HCT116 (cell line): ENCODE measurements at regions not wholly inside any gene's neighbourhood (a gene's known extent, or its start where the extent isn't known, plus 50 kb on each side); places are given as distances from the start of the nearest gene placed in this dataset.
"Not testable (repeated sequence)": the region's sequence is repeated elsewhere in the genome, so short reads cannot be mapped to it uniquely, and the experiment has no call there.

ENCODE experiments used
- ATAC-seq: fragments of 200-7000 bp; cut with Tn5 transposase; 2 replicates; pipeline ENCODE4 v1.9.1; 2020; ENCODE audit warnings: mild to moderate bottlenecking, moderate library complexity
- BruUV-seq: library from RNA; stranded (reverse); fragments of 400-500 nt; replicated peaks from 2 replicates; lab custom pipeline; 2021; lab: Mats Ljungman, UMichigan
- CTCF ChIA-PET: fragments of 300-600 bp; sonication (Branson Sonifier 250); formaldehyde crosslinking; loops from one replicate; lab custom pipeline; 2021; ENCODE audit warnings: antibody characterized with exemption; lab: Charles Lee
- POLR2A ChIA-PET: fragments of 300-600, 350-600 bp; sonication (Branson Sonifier 250); formaldehyde crosslinking; loops from one replicate; lab custom pipeline; 2021; ENCODE audit warnings: antibody characterized with exemption; lab: Charles Lee
- RAD21 ChIA-PET, 2 experiments: fragments of 300-600 bp; sonication (Branson Sonifier 250); formaldehyde crosslinking; loops; one replicate each; lab custom pipeline; 2023; ENCODE audit warnings: low total read pairs in 2 of 2; ENCODE audit not compliant: uncharacterized antibody in 2 of 2, unreplicated experiment in 2 of 2, low non-redundant PET in 1 of 2; lab: Charles Lee
- DNase-seq: peaks from one replicate; pipeline ENCODE4 v3.0.0-alpha.2; 2010; ENCODE audit warnings: low read depth, low spot score
- H2AFZ ChIP-seq: fragments of 200-600 bp; shearing (Covaris generic), sonication (generic); 2 replicates; pipeline ENCODE4 v1.6.1; 2017; ENCODE audit warnings: low read depth, mixed run types, mixed read lengths, antibody characterized with exemption, low read length; ENCODE audit not compliant: poor library complexity, severe bottlenecking
- H3K27ac ChIP-seq: 2 replicates; pipeline ENCODE4 v1.5.1; 2012; ENCODE audit warnings: low read depth, low read length
- H3K27me3 ChIP-seq: fragments of 200-600 bp; sonication (generic); 2 replicates; pipeline ENCODE4 v1.6.1; 2016; ENCODE audit warnings: mixed run types, low read length, mixed read lengths; ENCODE audit not compliant: insufficient read depth
- H3K36me3 ChIP-seq, 2 experiments: fragments of 200-500 bp in 1 of 2; fragments of 200-600 bp in 1 of 2; sonication (Bioruptor generic) in 1 of 2; sonication (generic) in 1 of 2; 2 replicates each; pipeline versions ENCODE4 v1.5.1 to v1.6.1; 2014 to 2016; ENCODE audit warnings: low read length in 2 of 2, inconsistent platforms in 1 of 2, mixed read lengths in 1 of 2, mixed run types in 1 of 2; ENCODE audit not compliant: insufficient read depth in 2 of 2, control insufficient read depth in 1 of 2
- H3K4me1 ChIP-seq, 2 experiments: fragments of 200-600 bp in 1 of 2; sonication (generic) in 1 of 2; 2 replicates each; pipeline versions ENCODE4 v1.5.1 to v1.6.1; 2012 to 2017; ENCODE audit warnings: low read length in 2 of 2, inconsistent platforms in 1 of 2, mild to moderate bottlenecking in 1 of 2, mixed read lengths in 1 of 2, mixed run types in 1 of 2, moderate library complexity in 1 of 2; ENCODE audit not compliant: insufficient read depth in 2 of 2, control insufficient read depth in 1 of 2
- H3K4me2 ChIP-seq: fragments of 200-600 bp; sonication (generic); 2 replicates; pipeline ENCODE4 v1.6.1; 2017; ENCODE audit warnings: mixed run types, low read length, mixed read lengths
- H3K4me3 ChIP-seq, 2 experiments: fragments of 200-600 bp in 1 of 2; sonication (generic) in 1 of 2; replicated peaks in 1 of 2; 2 replicates each; pipeline ENCODE4 v1.5.1; 2011 to 2016; ENCODE audit warnings: low read length in 2 of 2, control low read depth in 1 of 2, low read depth in 1 of 2, mild to moderate bottlenecking in 1 of 2, mixed read lengths in 1 of 2, mixed run types in 1 of 2
- H3K79me2 ChIP-seq: fragments of 200-600 bp; sonication (generic); 2 replicates; pipeline ENCODE4 v1.6.1; 2017; ENCODE audit warnings: mild to moderate bottlenecking, mixed run types, low read length, moderate library complexity, mixed read lengths; ENCODE audit not compliant: insufficient read depth
- H3K9ac ChIP-seq: fragments of 200-600 bp; sonication (generic); 2 replicates; pipeline ENCODE4 v1.6.1; 2016; ENCODE audit warnings: low read length, mixed read lengths
- H3K9me2 ChIP-seq: fragments of 200-600 bp; sonication (generic), shearing (Covaris generic); 2 replicates; pipeline ENCODE4 v1.6.1; 2017; ENCODE audit warnings: mixed run types, mild to moderate bottlenecking, moderate library complexity; ENCODE audit not compliant: insufficient read depth
- H3K9me3 ChIP-seq, 2 experiments: fragments of 200-500 bp in 1 of 2; fragments of 200-600 bp in 1 of 2; sonication (Bioruptor generic) in 1 of 2; sonication (generic) in 1 of 2; 2 replicates each; pipeline ENCODE4 v1.6.1; 2014 to 2017; ENCODE audit warnings: low read length in 2 of 2, mixed read lengths in 2 of 2, inconsistent platforms in 1 of 2, low read depth in 1 of 2, mild to moderate bottlenecking in 1 of 2, mixed run types in 1 of 2, moderate library complexity in 1 of 2; ENCODE audit not compliant: control insufficient read depth in 1 of 2, insufficient read depth in 1 of 2
- H4K20me1 ChIP-seq: fragments of 200-600 bp; sonication (generic), shearing (Covaris generic); 2 replicates; pipeline ENCODE4 v1.6.1; 2017; ENCODE audit warnings: mixed run types, mild to moderate bottlenecking, moderate library complexity; ENCODE audit not compliant: insufficient read depth
- intact Hi-C: fragments of 100-400 bp; cut with micrococcal nuclease; formaldehyde crosslinking; loops from 2 replicates; pipeline ENCODE4 v1.10.0; 2022

DNA sequence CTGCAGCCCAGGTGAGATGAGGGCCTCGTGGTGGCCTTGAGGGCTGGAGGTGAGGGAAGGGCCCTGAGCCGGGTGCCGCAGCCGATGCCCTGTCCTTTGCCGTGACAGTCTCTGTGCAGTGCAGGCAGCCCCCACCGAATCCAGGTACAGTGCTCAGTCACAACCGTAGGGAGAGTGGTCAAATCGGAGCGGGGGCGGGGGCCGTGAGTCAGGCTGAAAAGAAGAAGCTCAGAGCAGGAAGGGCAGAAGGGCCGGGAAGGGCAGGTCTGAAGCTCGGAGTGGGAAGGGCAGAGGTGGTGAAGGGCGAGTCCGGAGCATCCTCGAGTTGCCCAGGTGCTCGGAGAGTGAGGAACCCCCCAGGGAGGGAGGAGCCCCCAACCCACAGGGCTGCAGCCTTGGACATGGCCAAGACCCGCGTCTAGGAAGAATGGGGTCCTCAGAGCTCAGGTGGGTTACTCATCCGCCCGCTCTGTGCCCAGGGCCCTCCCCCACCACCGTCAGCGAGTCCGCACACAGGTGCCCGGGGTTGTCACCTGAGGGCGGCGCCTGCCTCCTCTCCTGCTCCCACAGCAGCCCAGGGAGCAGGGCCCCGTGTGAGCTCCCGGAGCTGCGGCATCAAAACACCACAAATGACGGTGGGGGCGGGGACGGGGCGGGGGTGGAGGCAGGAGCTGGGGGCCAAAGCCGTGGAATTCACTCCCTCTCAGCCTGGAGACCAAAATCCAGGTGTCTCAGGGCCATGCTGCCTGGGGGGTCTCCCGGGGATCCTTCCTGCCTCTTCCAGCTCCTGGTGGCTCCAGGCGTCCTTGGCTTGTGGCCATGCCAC is 179.7 kb upstream of the ZNF469 start:
- H2AFZ ChIP-seq, RAD21 ChIA-PET, DNase-seq, H3K27me3 ChIP-seq, CTCF ChIA-PET, H4K20me1 ChIP-seq, POLR2A ChIA-PET, H3K9me3 ChIP-seq, H3K4me2 ChIP-seq, ATAC-seq, H3K79me2 ChIP-seq, H3K9me2 ChIP-seq, H3K27ac ChIP-seq, BruUV-seq, H3K4me1 ChIP-seq, H3K36me3 ChIP-seq, intact Hi-C loops, H3K4me3 ChIP-seq, H3K9ac ChIP-seq: not testable (repeated sequence)

DNA sequence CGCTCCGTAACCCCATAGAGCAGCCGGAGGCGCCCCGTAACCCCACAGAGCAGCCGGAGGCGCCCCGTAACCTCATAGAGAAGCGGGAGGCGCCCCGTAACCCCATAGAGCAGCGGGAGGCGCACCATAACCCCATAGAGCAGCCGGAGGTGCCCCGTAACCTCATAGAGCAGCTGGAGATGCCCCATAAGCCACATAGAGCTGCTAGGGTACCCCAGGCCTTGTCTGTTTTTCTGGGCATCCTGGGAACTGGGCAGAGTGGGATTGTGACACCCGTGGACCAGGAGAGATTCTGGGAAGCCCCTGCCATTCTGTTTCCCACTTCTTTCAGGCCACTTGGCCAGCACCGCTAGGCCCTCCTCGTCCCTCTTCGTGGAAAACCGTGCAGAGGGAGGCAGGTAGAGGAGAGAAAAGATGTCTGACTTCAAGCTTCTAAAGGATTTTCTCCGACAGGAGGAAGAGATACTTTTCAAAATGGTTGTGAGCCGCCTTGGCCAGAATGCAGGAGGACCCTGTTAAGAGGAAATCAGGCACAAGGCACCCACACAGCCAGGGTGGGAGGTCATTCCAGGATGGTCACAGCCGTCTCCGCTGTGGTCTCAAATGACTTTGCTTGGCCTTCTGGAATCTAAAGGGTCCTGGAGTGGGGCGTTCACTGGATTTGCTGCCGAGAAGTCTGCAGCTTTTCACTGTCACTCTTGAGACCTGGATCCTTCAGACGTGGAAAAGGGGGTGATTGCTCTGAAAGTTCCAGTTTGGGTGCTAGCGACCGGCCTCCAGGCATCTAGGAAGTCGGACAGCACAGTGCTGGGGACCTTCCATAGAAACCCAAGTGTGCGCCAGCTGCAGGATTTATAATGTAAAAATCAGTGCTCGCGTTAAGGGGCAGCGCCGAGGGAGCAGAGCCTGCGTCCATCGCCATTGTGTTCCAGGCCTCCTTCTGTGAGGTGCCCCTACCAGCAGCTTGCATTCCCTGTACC is 178.3 kb upstream of the ZNF469 start:
- H3K4me1 ChIP-seq, H3K4me3 ChIP-seq, H2AFZ ChIP-seq, DNase-seq, H3K36me3 ChIP-seq, H3K9me3 ChIP-seq, BruUV-seq, ATAC-seq, H3K4me2 ChIP-seq, H3K79me2 ChIP-seq, H3K9me2 ChIP-seq, H4K20me1 ChIP-seq, RAD21 ChIA-PET, H3K27me3 ChIP-seq, CTCF ChIA-PET, POLR2A ChIA-PET, H3K9ac ChIP-seq, intact Hi-C loops, H3K27ac ChIP-seq: not testable (repeated sequence)

DNA sequence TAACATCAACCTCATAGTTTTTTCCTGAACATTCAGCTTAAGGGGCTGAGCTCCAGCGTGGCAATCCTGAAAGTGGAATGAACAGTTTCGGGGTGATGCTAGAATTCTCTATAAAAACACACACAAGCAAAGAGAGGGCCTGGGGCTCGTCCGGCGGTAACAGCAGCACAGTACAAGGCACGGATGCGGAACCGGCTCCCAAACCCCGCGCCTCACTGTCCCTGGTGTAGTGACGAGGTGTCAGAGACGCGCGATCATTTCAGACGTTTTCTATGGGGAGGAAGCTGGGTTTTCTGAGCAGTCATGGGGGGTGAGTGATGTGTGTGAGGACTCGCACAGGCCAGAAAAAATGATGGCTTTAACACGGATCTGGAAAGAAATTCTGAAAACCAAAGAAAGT is 177.3 kb upstream of the ZNF469 start:
- not testable (repeated sequence) for BruUV-seq, DNase-seq

DNA sequence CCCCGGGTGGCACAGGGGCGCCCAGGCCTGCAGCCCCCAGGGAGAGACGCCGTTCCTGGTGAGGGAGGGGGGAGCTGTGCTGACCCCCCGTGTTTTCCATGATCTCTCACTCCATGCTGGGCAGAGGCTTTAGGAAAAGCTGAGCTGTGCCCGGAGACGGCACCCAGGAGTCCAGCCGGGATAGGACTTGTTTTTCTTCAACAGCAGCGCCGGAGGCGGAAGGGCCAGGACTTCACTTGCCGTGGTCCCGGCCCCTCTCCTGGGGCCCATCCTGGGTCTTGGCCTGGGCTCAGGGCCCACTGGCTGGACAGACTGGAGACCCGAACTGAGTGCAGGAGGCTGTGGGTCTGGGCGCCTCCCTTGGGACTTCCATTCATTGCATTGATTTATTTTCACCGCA is 176.8 kb upstream of the ZNF469 start:
- H3K4me3 ChIP-seq, H3K79me2 ChIP-seq, H3K4me1 ChIP-seq, H3K27ac ChIP-seq, ATAC-seq, H3K4me2 ChIP-seq, H2AFZ ChIP-seq, H3K27me3 ChIP-seq, DNase-seq, H3K9me2 ChIP-seq, H3K36me3 ChIP-seq, intact Hi-C loops, CTCF ChIA-PET, POLR2A ChIA-PET, H3K9me3 ChIP-seq, H4K20me1 ChIP-seq, H3K9ac ChIP-seq, BruUV-seq, RAD21 ChIA-PET: not testable (repeated sequence)

More for the DNA sequence above, 177.3 kb upstream of the ZNF469 start:
- H3K4me1 ChIP-seq, H3K27ac ChIP-seq, POLR2A ChIA-PET, H3K9me2 ChIP-seq, H3K36me3 ChIP-seq, H4K20me1 ChIP-seq, H3K4me2 ChIP-seq, H3K9ac ChIP-seq, H3K79me2 ChIP-seq, ATAC-seq, CTCF ChIA-PET, intact Hi-C loops, H3K9me3 ChIP-seq, H2AFZ ChIP-seq, H3K4me3 ChIP-seq, RAD21 ChIA-PET, H3K27me3 ChIP-seq: not testable (repeated sequence)
